ENCODE measurements at regions not wholly inside any gene's neighbourhood (a gene's known extent, or its start where the extent isn't known, plus 50 kb on each side); places are given as distances from the start of the nearest gene placed in this dataset.

DNA sequence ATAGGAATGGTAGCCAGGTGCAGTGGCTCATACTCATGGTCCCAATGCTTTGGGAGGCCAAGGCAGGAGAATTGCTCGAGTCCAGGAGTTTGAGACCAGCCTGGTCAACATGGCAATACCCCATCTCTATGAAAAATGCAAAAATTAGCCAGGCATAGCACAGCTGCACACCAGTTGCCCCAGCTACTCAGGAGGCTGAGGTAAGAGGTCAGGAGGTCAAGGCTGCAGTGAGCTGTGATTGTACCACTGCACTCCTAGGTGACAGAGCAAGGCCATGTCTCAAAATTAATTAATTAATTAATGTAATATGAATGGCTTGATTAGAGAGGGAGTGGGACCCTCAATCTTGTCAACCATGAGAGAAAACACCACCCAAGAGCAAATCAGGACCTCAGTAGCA lies 198.7 kb upstream of the DUSP10 start:
- no peak for DNase-seq

DNA sequence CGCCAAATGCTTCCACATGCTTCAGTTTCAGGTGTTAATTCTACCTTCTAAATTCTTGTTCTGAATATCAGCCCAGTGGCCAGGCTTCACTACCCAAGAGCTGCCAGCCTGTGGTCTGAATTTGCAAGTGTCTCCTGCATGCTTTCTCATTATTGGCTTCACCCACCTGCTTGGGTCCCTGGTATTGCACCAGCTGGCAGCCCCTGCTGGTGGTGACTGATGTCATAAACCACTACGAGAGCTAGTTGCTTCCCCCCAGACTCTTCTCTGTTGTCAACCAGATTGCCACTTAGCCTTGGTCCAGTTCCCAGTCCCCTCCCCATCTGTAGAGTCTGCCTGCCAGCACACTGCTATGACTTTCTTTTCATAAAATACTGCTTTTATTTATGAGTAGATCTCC lies 197.7 kb upstream of the DUSP10 start:
- no peak for DNase-seq

DNA sequence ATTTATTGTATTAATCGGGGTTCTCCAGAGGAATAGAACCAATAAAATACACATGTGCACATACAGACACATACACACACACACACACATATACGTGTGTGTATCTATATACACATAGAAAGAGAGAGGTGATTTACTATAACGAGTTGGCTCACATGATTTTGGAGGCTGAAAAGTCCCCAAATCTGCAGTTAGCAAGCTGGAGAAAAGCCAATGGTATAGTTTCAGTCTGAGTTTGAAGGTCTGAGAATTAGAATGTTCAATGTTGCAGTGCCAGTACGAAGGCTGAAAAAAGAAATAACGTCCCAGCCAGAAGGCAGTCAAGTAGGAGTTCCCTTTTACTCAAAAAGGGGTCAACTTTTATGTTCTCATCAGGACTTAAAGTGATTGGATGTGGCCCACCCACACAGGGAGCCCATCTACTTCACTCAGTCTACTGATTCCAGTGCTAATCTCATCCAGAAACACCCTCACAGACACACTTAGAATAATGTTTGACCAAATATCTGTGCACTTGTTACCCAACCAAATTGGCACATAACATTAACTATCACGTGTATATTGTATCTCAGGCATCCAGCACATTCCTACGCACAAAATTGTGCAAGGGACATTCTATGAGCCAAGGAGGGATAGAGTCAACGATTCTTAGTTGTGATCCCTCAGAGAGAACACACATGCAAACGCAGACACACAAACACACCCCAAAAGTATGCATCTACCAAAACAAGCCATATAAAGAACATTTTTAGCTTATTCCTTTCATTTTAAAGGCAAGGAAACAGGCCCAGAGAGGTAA lies 195.5 kb upstream of the DUSP10 start:
- DNase-seq: no peak

DNA sequence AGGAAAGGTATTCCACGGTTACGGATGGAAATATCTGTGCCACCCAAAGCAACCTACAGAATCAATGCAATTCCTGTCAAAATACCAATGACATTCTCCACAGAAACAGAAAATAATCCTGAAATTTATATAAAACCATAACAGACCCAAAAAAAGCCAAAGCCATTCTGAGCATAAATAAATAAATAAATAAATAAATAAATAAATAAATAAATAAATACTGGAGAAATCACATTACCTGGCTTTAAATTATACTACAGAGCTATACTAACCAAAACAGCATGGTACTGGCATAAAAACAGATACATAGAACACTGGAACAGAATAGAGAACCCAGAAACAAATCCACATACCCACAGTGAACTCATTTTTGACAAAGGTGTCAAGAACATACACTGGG lies 191.9 kb upstream of the DUSP10 start:
- DNase-seq: no peak

DNA sequence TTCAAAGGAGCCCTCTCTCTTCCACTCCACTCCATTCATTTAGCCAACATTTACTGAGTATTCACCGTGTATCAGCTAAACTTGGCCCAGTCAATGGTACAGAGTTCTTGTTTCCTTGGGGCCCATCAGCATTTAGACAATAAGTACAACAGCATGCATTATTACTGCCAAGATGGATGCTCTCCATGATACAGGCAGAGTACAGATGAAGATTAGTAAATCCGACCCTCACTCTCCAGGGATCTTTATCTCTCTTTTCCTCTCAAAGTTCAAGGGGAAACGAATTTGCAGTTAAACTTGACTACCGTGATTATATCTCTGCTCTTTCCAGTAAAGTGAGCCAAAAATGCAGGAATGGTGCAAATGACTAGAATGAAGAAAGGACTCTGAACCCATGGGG lies 184.6 kb upstream of the DUSP10 start:
- no peak for DNase-seq

DNA sequence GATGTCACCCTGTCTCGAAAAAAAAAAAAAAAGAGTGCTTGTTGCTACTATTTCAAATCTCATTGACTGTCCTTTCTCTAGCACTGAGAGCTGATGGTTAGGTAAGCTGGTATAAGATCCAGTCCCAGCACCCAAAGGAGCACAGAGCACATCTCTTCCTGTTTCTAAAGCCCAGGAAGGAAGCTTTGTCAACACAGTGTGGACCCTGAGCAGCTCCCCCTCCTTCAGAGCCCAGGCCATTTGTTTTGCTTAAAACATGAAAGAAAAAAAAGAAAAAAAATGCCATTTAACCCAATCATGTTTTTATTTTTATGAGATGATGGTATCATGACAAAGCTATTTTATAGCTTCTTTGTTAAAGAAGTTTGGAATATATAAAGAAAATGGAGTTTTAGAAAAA lies 184.1 kb upstream of the DUSP10 start:
- DNase-seq: no peak

DNA sequence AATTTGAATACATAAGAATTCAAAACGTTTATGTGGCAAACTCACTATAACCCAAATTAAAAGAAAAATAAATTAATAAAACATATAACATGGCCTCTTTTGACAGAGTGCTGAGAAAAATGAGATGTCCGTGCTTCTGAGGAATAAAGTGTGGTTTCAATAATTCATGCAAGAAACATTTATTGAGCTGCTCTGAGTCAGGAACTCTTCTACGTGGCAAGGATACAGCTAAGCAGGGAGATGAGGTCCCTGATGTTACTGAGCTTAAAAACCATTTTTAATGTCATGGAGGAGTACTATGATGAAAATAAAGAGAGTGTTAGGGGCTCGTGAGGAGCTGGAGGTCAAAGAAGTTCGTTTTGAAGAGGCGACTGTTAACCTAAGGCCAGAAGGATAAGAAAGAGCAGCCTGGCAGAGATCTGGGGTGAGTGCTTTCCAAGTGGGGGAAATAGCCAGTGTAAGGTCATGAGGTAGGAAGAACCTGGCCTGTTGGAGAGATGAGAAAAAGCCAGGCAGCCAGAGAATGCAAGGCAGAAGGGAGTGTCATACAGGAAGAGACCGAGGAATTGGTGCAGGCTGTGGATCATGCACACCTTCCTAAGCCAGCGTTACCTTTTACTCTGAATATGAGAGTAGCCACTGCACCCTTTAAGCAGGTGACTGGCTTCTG lies 182.2 kb upstream of the DUSP10 start:
- DNase-seq: no peak

DNA sequence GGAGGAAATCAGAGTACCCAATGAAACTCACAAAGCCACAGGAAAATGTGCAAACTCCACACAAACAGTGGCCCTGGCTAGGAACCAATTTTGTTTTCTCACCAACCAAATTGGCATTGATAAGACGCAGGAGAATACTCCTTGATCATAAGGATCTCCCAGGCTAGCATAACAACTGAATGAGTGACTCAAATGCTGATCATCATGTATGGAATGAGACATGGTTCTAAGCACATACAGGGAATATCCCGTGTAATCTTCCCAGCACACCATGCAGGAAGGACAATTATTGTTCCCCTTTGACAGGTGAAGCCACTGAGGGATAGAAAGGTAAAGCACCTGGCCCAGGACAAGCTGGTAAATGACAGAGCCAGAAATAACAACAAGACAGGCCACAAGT lies 180.0 kb upstream of the DUSP10 start:
- DNase-seq: no peak

DNA sequence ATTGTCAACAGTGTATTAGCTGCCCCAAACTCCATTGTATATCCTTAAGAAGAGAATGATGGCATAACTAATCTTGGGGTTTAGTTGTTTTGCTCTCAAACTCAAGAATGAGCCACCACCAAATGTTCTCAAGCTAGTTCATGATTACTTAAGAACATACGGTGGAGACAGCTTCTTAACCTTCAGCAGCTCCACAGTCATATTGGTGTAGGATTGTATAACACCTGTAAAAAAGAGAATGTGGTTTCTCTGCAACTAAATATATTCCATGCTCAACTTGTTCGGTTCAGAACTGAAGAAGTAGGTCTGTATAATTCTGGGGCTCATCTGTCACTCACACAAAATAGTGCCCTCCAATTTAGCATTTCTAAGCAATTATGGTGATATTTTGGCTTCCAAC lies 177.9 kb upstream of the DUSP10 start:
- DNase-seq: no peak

DNA sequence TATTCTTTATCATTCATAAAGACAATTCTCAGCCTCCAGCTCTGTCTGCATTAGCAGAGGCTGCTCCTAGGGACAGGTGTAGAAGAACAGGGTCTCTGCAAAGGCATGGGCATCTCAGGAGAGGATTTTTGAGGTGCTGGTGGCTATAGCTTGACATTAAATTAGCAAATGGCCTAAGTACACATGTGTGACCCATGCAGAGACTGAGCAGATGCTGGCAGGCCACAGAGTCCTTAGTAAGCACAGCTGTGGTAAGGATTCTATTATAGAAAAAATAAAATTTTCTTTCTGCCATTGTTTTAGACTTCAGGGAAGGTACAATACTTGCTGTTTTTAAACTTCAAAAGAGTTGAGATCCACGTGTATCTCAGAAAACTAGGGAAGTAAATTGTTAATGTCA lies 177.5 kb upstream of the DUSP10 start:
- no peak for DNase-seq

DNA sequence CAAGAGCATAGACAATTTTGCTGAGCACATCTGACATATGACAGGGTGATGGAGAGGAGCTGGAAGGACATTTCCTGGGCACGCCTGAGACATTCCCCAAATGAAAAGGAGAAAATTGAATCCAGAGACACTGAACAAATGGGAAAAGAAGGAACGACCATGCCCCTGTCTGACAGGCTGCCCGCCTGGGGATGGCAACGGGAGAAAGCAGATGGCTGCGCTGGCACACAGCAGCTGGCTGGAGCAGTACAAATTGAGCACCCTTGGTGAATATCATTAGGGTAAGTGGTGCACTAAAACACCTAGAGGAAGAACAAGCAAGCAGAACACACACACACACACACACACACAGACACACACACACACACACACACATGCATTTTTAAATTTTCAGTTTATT lies 174.3 kb upstream of the DUSP10 start:
- no peak for DNase-seq

DNA sequence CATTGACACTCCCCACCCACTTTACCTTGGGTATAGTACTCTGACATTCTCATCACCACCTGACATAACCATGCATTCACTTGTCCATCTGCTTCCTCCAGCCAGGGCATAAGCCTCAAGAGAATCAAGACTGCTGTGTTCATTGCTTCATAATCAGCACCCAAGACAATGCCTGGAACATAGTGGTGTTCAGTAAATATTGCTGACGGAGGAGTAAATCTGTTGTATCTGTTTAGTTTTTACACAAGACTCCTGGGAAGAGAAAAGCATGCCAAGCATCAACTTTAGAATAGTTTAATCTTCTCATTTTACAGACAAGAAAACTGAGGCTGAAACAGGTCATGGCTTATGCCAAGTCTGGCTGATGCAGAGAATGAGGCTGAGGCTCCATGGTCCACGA lies 173.9 kb upstream of the DUSP10 start:
- no peak for DNase-seq

DNA sequence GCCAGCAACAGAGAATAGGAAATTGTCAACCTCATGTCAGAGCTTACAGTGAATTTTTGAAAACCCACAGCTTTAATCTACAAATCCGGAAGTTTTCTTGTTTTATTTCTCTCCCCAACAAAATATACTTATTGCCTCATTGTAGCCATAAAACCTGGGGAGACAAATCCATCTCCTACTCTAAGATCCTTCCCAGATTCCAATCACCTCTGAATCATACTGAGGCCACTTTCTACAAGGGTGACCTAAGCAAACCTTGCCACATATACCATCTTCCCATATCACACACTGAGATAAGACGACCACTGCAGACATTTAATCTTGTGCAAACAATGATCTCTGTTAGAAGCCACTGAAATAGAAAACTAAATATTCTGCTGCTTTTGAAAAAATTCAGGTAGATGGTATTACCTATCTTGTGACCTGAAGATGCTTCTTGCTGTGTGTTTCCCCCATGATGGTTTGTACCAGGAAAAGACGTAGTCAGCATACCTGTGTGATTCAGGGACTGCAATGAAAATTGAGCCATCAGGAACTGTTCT lies 171.5 kb upstream of the DUSP10 start:
- DNase-seq: no peak

DNA sequence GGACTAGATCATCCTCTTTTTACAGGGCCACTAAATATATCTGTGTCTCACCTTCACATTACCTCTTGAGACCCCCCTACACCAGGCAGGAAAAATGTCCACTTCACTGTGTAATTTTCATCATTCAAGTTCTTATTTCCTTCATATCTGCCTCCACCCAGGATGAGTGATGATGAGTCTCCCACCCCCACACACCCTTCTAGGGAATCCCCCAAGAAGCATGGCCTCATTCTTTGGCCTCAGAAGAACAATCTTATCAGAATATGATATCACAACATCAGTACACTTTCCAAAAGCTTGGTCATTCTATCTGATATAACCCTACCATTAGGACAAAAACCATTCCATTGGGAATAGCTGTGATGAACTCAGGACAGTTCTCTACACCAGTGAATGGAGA lies 170.3 kb upstream of the DUSP10 start:
- DNase-seq: no peak

DNA sequence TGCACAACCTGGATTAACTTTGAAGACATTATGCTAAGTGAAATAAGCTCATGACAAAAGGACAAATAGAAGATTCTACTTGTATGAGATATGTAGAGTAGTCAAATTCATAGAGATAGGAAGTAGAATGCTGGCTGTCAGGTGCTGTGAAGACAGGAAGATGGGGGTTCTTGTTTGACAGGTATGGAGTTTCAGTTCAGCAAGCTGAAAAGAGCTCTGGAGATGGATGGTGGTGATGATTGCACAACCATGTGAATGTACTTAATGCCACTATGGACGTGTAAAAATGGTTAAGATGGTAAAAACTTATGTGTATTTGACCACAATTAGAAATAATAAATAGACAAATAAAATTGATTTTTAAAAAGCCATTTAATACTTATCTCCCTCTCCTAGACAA lies 169.8 kb upstream of the DUSP10 start:
- no peak for DNase-seq

DNA sequence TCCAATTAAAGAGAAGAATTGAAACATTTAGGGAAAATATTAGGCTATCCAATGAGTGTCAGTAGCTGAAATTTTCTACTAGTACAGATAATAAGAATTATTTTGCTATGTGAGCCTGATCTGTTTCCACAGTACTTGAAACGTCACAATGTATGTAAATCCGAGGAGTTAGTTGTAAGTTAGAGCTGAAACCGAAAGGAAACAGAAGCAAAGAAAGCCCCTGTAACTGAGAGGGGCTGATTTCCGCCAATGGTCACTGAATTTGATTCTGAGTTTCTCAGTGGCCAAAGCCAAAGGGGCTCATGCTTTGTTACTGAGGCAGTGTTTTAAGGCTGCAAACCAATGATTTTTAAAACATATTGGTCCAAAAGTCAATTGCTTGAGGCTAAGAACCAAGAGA lies 168.3 kb upstream of the DUSP10 start:
- DNase-seq: no peak

DNA sequence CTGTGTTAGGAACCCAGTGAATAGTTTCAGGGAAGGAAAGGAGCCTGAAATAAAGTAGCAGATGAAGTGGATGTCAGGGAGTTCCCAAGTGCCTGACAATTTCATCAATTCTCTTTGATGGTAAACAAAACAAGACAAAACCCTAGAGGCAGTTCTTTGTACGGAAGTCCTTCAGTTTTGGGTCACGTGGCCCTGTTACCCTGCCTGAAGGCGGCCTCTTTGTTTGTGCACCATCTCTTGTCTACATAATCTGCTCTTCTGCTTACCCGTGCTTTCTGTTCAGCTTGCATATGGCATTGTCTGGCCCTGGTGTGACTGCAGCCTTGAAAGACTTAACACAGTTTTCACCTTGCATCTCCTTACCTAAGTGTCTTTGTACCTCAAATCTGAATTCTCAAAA lies 166.7 kb upstream of the DUSP10 start:
- DNase-seq: no peak

DNA sequence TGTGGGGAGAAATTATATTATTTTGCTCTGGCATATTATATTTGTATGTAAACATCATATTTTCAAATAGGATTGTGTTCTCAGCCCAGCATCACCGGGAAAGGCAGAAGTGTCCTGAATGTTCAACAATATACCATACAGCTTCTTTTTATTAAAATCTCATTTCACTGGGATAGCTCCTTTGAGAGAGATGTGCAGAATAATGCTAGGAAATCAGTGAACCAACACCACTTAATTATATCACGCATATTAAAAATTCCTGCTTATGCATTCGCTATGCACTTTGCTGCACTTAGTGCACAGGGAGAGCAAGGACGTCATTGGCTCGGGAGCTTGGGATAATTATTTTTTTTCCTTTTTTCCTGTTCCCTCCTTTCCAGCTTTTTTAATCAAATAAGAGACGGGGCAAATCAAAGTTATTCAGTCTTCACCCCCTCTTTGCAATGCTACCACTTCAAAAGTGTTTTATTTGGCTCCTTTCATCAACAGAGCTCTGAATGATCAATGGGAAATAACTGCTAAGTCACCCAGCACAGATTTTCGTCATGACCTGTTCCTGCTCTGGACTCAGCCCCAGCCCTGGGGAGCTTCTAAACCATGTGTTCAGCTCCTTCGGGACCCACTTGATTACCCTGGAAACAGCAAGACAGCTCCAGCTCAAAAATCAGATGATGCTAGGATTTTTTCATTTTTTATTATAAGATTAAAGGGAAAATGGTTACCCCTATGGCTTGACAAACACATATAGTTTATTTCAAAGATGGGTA lies 165.5 kb upstream of the DUSP10 start:
- DNase-seq: no peak

DNA sequence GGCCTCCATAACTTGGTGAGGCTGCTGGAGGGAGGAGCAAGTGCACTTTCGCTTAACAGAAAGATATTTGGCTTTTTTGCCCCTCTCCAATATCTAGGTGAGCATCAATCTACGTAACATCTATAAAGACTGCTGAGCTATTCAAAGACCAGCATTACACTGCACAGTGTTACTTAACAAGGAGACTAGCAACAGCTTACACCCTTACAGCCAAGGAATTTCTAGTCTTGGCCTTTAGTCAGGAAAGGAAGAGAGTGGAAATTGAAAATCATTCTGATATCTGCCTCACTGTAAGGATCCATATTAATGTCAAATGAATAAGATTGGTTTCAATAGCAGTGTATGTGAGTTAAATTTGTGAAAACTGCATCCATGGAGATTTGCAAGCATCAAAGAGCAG lies 163.9 kb upstream of the DUSP10 start:
- DNase-seq: no peak

DNA sequence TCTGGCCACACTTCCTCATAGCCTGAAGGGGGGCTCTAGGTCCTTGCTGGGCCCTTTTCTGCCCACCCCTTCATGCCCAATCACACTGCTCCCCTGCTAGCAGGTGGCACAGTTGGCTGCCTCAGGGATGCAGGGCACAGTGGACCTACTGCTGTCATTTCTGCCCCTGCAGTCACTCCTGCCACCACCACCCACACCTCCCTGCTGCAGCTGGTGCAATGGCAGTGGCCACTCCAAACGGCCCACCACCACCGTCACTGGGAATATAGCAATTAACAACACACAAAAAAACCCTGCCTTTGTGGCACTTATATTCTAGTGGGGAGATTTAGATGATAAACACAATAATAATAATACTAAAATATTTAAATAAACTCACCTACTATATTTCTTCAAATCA lies 162.4 kb upstream of the DUSP10 start:
- no peak for DNase-seq

DNA sequence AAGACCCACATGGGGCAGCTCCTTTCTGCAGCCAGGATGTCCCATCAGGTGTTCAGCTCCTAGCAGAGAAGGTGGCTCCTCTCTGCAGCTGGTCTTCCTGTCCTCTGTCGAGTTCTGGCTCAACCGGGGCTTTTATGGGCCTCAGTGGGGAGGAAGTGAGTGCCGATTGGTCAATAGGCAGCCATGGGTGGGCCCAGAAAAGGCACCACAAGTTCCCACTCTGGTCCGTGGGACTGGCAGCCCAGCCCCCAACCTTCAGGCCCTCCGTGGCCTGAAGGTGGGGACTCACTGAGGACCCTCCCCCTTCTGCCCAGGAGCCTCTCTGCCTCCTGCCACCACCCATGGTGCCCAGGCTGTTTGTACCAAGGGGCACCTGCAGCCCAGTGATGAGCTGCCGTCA lies 161.7 kb upstream of the DUSP10 start:
- DNase-seq: no peak

DNA sequence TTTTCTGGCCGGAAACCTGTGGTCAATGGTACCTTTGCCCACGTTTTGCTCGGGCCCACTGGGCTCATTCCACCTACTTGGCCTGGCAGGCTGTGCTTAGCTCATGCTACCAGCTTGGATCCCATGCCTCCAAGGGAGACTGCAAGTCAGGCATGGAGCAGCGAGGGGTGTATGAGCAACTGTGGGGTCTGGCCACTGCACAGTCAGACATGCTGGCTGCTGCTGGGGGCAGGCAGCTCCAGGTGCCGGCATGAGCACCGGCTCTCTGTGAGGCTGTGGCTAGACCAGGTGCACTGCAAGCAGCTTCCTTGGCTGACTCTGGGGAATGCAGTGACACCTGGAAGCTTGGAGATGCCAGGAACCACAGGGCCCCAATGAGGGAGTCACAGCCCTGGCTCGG lies 161.1 kb upstream of the DUSP10 start:
- DNase-seq: no peak

DNA sequence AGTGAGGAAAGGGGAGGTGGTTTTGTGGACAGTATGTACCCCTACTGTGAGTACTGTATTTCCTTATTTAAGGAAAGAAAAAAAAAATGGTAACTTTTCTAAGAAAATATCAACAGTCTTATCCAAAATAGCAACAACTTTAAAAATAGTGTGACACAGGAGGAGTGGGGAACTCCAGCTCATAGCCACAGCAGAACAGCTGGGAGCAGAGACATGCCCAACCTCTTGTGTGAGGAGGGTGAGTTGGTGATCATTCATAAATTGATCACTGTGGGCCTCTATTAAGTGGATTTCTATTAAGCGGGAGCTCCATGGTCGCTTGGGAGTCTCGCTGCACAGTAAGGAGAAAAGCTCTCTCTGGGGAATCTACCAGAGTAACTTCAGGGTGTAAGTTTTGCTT lies 158.8 kb upstream of the DUSP10 start:
- no peak for DNase-seq

DNA sequence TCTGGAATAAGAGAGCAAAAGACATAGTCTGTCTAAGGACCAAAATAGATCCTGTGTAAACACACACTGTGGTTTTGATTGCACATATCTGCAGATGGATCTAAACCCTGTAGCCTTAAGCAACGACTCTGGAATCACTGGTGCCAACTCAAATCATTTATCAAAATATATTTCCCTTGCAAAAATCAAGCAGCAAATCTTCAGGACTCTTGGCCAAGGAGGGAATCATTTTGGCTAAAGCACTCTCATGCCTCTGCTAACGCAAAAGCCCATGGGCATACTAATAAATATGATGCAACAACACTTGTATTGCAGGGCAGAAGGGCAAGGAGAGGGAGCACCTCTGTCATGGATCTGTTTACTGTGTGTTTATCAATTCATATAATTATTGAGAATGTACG lies 155.4 kb upstream of the DUSP10 start:
- no peak for DNase-seq

Measured in hematopoietic multipotent progenitor cell treated with erythropoietin and hydrocortisone succinate and interleukin-3 and kit ligand, for 8 days (in vitro differentiated cells).